NCI-H446 treated with DMSO at 0.1 percent for 48 hours (cell line): ENCODE measurements at regions not wholly inside any gene's neighbourhood (a gene's known extent, or its start where the extent isn't known, plus 50 kb on each side); places are given as distances from the start of the nearest gene placed in this dataset.
"Not testable (repeated sequence)": the region's sequence is repeated elsewhere in the genome, so short reads cannot be mapped to it uniquely, and the experiment has no call there.

Source experiments
- DNase-seq: peaks from one replicate; lab custom pipeline; 2025; lab: John Stamatoyannopoulos, UW

- no peak for DNase-seq
Measured at GRCh38 chrX:80929251-80929650, 119.6 kb upstream of the BRWD3 start.

- no peak for DNase-seq
Measured at GRCh38 chrX:80917919-80918318, 108.2 kb upstream of the BRWD3 start.

DNA sequence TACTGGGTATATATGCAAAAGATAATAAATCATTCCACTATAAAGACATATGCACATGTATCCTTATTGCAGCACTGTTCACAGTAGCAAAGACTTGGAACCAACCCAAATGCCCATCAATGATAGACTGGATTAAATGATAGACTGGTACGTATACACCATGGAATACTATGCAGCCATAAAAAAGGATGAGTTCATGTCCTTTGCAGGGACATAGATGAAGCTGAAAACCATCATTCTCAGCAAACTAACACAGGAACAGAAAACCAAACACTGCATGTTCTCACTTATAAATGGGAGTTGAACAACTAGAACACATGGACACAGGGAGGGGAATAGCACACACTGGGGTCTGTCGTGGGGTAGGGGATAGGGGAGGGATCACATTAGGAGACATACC is 102.7 kb upstream of the BRWD3 start:
- DNase-seq: not testable (repeated sequence)

- peak; percentile 1 for DNase-seq
Measured at GRCh38 chrX:80879916-80880315, 70.2 kb upstream of the BRWD3 start.

DNA sequence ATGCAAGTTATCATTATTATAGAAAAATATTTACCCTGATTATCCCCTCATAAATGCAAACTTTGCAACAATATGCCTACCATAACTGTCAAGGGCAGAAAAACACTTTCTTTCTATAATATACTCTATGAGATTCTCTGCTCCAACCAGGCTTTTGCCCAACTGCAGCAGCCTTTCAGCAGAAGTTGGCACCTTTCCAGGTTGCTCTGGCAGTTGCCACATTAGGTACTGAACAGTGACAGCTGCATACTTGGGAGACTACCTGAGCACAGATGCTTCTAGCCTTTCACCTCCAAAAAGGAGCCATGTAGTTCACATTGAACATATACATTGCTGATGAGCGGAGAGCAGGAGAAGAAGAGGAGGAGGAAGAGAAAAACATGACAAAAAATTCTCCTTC is 69.5 kb upstream of the BRWD3 start:
- no peak for DNase-seq

DNA sequence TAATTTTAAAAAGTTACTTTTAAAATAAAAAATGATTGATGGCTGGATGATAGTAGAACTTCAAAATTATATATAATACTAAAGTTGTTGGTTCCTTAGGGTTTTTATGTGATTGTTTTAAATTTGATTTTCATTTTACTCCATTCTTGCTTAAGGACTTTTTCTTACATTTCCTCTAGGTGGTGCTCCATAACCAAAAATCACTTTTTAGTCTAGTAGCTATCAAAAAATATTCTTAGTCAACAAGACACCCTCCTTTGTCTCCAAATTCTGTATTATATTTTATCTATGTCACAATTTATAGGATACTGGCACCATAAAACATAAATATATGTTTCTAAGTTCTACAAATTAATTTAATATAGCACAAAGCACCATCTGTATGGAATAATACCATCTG is 67.2 kb upstream of the BRWD3 start:
- DNase-seq: peak; percentile 2
